Activated CD8-positive, alpha-beta memory T cell treated with anti-CD3 and anti-CD28 coated beads, Interleukin-2, amount 10 ng/mL, durations not matched to agents 7 days and 5 days (primary cell): ENCODE measurements at regions not wholly inside any gene's neighbourhood (a gene's known extent, or its start where the extent isn't known, plus 50 kb on each side); places are given as distances from the start of the nearest gene placed in this dataset.
"Not testable (repeated sequence)": the region's sequence is repeated elsewhere in the genome, so short reads cannot be mapped to it uniquely, and the experiment has no call there.

Experiments
- ATAC-seq: fragments of 150-1000 bp; cut with Tn5 transposase; one replicate; pipeline ENCODE4 v1.10.0; 2021; ENCODE audit warnings: moderate library complexity
- CTCF ChIA-PET: fragments of 350-600 bp; sonication (Branson Sonifier 250); formaldehyde crosslinking; loops from one replicate; lab custom pipeline; 2021; ENCODE audit warnings: antibody characterized with exemption; lab: Charles Lee
- DNase-seq: peaks from one replicate; pipeline ENCODE4 v3.0.0-alpha.2; 2020
- H3K27ac Mint-ChIP-seq: one replicate; pipeline ENCODE4 v1.8.0; 2021; ENCODE audit warnings: mild to moderate bottlenecking, mixed read lengths
- H3K27me3 Mint-ChIP-seq: one replicate; pipeline ENCODE4 v1.8.0; 2021; ENCODE audit warnings: mixed read lengths
- H3K36me3 Mint-ChIP-seq: one replicate; pipeline ENCODE4 v1.8.0; 2021; ENCODE audit warnings: mild to moderate bottlenecking, mixed read lengths
- H3K4me1 Mint-ChIP-seq: one replicate; pipeline ENCODE4 v1.8.0; 2021; ENCODE audit warnings: mixed read lengths
- H3K4me3 Mint-ChIP-seq: one replicate; pipeline ENCODE4 v1.8.0; 2021; ENCODE audit warnings: mild to moderate bottlenecking, moderate library complexity, mixed read lengths
- H3K9me3 Mint-ChIP-seq: one replicate; pipeline ENCODE4 v1.8.0; 2022; ENCODE audit warnings: low read depth, mixed read lengths

DNA sequence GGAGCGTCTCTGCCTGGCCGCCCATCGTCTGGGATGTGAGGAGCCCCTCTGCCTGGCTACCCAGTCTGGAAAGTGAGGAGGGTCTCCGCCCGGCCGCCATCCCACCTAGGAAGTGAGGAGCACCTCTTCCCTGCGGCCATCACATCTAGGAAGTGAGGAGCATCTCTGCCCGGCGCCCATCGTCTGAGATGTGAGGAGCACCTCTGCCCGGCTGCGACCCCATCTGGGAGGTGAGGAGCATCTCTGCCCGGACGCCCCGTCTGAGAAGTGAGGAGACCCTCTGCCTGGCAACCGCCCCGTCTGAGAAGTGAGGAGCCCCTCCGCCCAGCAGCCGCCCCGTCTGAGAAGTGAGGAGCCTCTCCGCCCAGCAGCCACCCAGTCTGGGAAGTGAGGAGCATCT, 84.5 kb downstream of the IDS start:
- DNase-seq, H3K36me3 Mint-ChIP-seq, H3K27ac Mint-ChIP-seq, ATAC-seq, H3K4me1 Mint-ChIP-seq, H3K4me3 Mint-ChIP-seq, H3K9me3 Mint-ChIP-seq, H3K27me3 Mint-ChIP-seq, CTCF ChIA-PET: not testable (repeated sequence)

DNA sequence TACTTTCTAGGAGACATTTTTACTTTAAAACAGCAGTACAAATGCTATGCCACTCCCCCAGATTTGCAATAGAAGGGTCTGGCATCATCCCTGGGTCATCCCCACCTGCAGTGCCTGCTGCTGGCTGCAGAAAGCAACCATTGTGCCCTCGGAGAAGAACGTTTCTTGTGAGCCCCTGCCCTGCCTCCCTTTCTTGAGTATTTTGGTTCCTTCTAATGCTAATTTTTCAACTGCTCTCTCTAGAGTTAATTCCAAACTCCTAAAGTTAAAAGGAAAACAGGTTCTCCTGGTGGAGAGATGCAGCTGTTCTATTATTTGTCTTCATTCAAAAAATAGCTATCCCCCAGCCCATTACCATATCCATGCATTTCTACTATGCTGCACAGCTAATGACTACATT, 107.1 kb downstream of the IDS start:
- no peak for ATAC-seq
- Mint-ChIP-seq H3K4me3 (no peak overlapping the region), H3K9me3 (no peaks in the 10 kb centered on the region), H3K4me1 (no peaks in the 10 kb centered on the region), H3K27ac (no peak overlapping the region), H3K27me3 (no peaks in the 10 kb centered on the region), H3K36me3 (no peaks in the 10 kb centered on the region)
- CTCF ChIA-PET = no interaction called here
- DNase-seq = no peak

DNA sequence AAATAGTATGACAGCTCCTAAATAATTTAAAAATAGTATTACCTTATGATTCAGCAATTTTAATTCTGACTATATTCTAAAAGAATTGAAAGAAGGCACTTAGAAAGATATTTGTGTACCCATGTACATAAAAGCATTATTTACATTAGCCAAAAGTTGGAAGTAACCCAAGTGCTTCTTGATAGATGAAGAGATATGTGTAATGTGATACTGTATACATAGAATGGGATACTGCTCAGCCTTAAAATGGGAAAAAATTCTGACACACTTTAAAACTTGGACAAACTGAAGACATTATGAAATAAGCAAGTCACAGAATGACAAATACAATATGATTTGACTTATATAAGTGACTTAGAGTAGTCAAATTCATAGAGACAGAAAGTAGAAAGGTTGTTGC, 112.2 kb downstream of the IDS start:
- DNase-seq = no peak
- Mint-ChIP-seq H3K36me3 (no peaks in the 10 kb centered on the region), H3K27ac (no peak overlapping the region), H3K4me1 (no peaks in the 10 kb centered on the region), H3K9me3 (no peaks in the 10 kb centered on the region), H3K27me3 (no peaks in the 10 kb centered on the region), H3K4me3 (no peak overlapping the region)
- CTCF ChIA-PET = no interaction called here
- no peak for ATAC-seq

DNA sequence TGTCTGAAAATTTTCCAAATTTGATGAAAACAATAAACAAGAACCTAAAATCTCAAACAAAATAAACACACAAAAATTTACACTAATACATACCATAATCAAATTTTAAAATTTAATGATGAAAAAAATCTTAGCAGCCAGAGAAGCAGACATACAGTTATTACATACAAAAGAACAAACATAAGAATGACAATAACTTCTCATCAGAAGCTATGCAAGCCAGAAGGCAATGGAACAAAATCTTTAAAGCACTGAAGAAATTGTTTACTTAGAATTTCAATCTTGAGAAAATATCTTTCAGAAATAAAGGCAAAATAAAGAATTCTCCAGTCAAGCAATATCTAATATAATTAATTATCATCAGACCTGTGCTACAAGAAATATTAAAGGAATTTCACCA, 121.3 kb downstream of the IDS start:
- Mint-ChIP-seq H3K36me3 (no peaks in the 10 kb centered on the region), H3K27ac (no peak overlapping the region), H3K4me3 (no peak overlapping the region), H3K27me3 (no peaks in the 10 kb centered on the region), H3K4me1 (no peaks in the 10 kb centered on the region), H3K9me3 (no peaks in the 10 kb centered on the region)
- DNase-seq (no peak), ATAC-seq (no peak)
- CTCF ChIA-PET = no interaction called here

DNA sequence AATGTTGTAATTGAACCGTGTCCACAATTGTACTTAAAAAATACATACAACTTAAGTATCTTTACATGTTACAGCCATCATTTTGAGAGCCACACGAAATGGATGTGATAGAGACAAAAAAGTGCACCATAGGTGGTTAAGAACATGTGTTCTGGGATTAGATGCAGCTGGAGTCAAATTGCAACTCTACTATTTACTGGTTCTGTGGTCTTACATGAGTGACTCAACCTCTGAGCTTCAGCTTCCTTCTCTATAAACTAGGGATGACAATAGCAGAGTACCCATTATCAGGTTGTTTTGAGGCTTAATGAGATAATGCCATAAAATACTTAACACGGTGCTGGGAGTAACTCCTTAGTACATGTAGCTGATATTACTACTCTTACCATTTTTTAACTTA, 130.4 kb downstream of the IDS start:
- no peak overlapping the region for H3K4me3 Mint-ChIP-seq
- H3K27me3 Mint-ChIP-seq = peaks cover 2% of the 10 kb centered on the region
- H3K27ac Mint-ChIP-seq = no peak overlapping the region
- no peaks in the 10 kb centered on the region for H3K9me3 Mint-ChIP-seq
- H3K36me3 Mint-ChIP-seq = no peaks in the 10 kb centered on the region
- CTCF ChIA-PET = no interaction called here
- no peaks in the 10 kb centered on the region for H3K4me1 Mint-ChIP-seq
- no peak for DNase-seq
- no peak for ATAC-seq

DNA sequence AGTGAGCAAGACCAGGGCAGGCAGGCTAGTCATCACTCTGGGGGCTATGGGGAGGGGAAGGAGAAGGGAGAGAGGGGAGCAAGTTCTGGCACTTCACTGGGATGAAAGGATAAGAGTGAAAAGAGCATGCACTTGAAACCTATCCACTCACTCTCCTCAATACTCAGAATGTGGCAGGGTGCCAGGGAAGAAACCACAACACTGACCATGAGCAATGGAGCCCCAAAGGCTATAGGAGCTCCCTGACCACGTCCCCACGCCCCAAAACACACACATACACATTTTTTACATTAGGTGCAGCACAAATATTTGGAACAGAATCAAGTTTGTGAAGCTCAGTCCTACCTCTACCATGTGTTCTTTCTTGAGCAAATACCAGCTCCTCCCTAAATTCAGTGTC, 132.2 kb downstream of the IDS start:
- DNase-seq (no peak), ATAC-seq (no peak)
- Mint-ChIP-seq H3K27me3 (peaks cover 2% of the 10 kb centered on the region), H3K36me3 (no peaks in the 10 kb centered on the region), H3K9me3 (no peaks in the 10 kb centered on the region), H3K4me3 (no peak overlapping the region), H3K27ac (no peak overlapping the region), H3K4me1 (no peaks in the 10 kb centered on the region)
- CTCF ChIA-PET = no interaction called here

DNA sequence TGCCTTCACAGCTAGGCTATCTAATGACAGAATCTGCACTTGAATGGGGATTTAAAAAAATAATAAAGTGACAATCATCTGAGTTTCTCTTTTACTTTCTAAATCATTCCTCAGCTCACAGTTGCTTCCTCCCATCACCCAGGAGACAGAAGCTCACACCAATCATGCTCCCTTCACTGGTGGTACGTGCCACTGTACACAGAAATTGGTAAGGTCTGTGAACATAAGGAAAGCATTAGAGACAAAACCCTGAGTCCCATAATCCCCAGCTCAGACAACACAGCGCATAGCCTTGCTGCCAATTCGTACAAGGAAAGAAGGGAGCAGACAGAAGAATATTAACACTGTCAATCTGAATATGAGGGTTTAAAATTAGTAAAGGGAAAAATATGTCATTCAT, 133.1 kb downstream of the IDS start:
- Mint-ChIP-seq H3K4me3 (no peak overlapping the region), H3K9me3 (no peaks in the 10 kb centered on the region), H3K4me1 (no peaks in the 10 kb centered on the region), H3K36me3 (no peaks in the 10 kb centered on the region), H3K27me3 (no peaks in the 10 kb centered on the region), H3K27ac (no peak overlapping the region)
- DNase-seq (no peak), ATAC-seq (no peak)
- CTCF ChIA-PET = no interaction called here

DNA sequence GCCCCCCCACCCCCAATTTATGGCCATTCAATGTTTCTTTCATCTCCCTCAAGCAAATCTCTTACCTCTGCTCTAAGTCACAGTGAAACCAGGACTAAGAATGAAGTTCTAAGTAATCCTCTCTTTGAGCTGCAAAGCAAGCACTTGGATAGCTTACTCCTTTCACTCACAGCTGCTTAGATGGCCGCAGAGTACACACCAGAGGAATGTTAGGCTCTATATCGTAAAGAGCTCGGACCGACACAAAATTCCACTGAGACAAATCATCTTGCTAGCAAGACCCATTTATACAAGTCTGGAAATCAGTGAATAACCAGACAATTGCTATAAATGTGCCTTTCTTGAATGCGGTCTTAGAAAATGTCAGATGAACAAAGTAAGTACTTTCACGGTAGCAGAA, 135.0 kb downstream of the IDS start:
- Mint-ChIP-seq H3K36me3 (no peaks in the 10 kb centered on the region), H3K4me3 (no peak overlapping the region), H3K27ac (no peak overlapping the region), H3K4me1 (no peaks in the 10 kb centered on the region), H3K9me3 (no peaks in the 10 kb centered on the region), H3K27me3 (no peaks in the 10 kb centered on the region)
- ATAC-seq = no peak
- CTCF ChIA-PET = no interaction called here
- DNase-seq = no peak

DNA sequence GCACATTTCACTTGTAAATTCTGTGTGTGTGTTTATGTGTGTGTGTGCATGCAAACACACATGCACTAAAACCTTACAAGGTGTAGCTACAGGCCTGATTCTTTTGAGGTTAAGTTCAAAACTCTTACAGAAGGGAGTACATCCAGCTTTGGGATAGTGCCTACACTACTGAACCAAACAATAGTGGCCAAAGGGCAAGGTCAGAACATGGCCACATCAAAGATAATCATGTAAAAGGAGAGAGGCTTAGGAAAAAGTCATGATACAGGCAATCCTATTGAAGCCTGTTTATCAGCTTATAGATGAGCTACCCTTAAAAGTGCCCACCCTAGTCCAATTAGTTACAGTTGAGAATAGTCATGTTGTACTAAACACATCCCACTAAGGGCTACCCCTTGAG, 139.6 kb downstream of the IDS start:
- ATAC-seq (no peak), DNase-seq (no peak)
- no peak overlapping the region for H3K4me3 Mint-ChIP-seq
- no peaks in the 10 kb centered on the region for H3K36me3 Mint-ChIP-seq
- no peaks in the 10 kb centered on the region for H3K4me1 Mint-ChIP-seq
- H3K27me3 Mint-ChIP-seq = peaks cover 2% of the 10 kb centered on the region
- H3K27ac Mint-ChIP-seq = no peak overlapping the region
- CTCF ChIA-PET = no interaction called here
- H3K9me3 Mint-ChIP-seq = no peaks in the 10 kb centered on the region

DNA sequence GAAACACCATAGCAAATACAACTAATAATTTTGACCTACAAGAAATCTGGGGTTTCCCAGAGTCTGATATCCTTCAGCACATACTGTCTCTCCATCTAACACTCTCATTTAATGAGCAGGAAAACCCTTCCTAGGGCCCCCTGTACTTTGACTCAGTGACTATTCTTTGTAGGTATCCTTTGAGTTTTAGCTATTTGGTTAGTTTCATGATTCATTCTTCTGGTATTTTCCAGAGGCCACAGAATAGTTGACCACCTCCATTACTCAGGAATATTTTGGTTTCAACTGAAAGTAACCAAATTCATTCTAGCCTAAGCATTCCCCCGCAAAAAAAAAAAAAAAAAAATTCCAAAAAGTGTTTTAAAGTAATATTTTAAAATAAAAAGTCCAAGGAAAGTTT, 140.0 kb downstream of the IDS start:
- H3K36me3 Mint-ChIP-seq = no peaks in the 10 kb centered on the region
- H3K27ac Mint-ChIP-seq = no peak overlapping the region
- CTCF ChIA-PET = no interaction called here
- H3K4me3 Mint-ChIP-seq = no peak overlapping the region
- peaks cover 2% of the 10 kb centered on the region for H3K27me3 Mint-ChIP-seq
- ATAC-seq (no peak), DNase-seq (no peak)
- no peaks in the 10 kb centered on the region for H3K4me1 Mint-ChIP-seq
- no peaks in the 10 kb centered on the region for H3K9me3 Mint-ChIP-seq

DNA sequence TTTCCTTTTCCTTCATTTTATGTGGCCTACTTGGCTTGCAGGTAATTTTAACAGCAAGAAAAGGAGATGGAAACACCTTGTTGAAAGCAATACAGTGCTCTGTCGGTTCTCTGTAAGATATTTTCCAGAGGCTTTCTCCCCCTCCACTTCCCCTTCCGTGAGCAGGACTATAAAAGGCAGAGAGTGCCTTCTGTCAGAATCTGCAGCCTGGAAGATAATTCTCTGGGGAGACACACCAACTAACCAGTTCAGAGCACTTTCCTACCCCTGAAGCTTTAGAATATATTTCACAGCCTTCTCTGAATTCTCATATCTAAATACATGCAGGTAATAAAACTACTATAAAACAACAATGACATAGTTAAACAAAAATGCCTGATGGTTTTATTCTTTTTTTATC, 141.1 kb downstream of the IDS start:
- no peaks in the 10 kb centered on the region for H3K4me1 Mint-ChIP-seq
- peaks cover 2% of the 10 kb centered on the region for H3K27me3 Mint-ChIP-seq
- no peak overlapping the region for H3K4me3 Mint-ChIP-seq
- ATAC-seq = no peak
- H3K9me3 Mint-ChIP-seq = no peaks in the 10 kb centered on the region
- CTCF ChIA-PET = no interaction called here
- H3K27ac Mint-ChIP-seq = no peak overlapping the region
- H3K36me3 Mint-ChIP-seq = no peaks in the 10 kb centered on the region
- DNase-seq = no peak

DNA sequence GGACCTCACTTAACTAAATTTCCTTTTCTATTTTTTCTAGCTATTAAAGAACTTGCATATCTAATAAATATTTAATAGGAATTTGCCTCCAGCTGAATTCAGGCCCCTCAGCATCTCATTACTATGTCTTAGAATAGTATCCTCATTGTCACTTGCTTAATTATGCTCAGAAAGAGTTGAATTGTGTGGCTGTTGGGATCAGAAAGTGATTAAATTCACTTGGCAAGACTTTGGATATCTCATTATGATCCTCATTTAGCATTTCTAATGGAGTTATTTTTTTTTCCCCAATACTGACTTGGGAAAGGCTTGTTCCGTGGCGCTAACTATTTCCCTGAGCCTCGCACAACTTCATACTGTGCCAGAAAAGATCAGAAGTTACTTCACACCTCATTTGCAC, 158.8 kb downstream of the IDS start:
- DNase-seq (no peak), ATAC-seq (no peak)
- H3K9me3 Mint-ChIP-seq = no peaks in the 10 kb centered on the region
- no peaks in the 10 kb centered on the region for H3K36me3 Mint-ChIP-seq
- CTCF ChIA-PET = no interaction called here
- no peak overlapping the region for H3K4me3 Mint-ChIP-seq
- H3K27me3 Mint-ChIP-seq = no peaks in the 10 kb centered on the region
- no peaks in the 10 kb centered on the region for H3K4me1 Mint-ChIP-seq
- H3K27ac Mint-ChIP-seq = no peak overlapping the region

DNA sequence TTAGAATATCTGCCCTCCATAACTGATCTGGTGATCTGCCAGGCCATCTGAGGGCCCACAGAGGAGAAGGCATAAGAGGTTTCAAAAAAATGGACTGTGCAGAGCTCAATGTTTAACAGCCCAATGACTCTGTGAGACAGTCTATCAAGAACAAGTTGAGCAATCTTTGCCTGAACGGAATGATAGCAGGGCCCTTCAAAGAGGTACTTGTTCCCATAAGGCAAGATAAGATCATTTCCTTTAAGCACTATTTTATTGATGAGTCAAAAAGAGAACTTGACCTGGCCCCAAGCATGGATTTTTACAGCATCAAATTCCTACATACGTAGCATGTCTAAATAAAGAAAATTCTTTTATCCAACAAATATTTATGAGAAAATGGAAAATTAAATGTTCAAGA, 182.8 kb downstream of the IDS start:
- no peak for ATAC-seq
- H3K27ac Mint-ChIP-seq = no peak overlapping the region
- no peaks in the 10 kb centered on the region for H3K9me3 Mint-ChIP-seq
- CTCF ChIA-PET = no interaction called here
- no peak overlapping the region for H3K4me3 Mint-ChIP-seq
- DNase-seq = no peak
- H3K36me3 Mint-ChIP-seq = no peaks in the 10 kb centered on the region
- no peaks in the 10 kb centered on the region for H3K27me3 Mint-ChIP-seq
- no peaks in the 10 kb centered on the region for H3K4me1 Mint-ChIP-seq

DNA sequence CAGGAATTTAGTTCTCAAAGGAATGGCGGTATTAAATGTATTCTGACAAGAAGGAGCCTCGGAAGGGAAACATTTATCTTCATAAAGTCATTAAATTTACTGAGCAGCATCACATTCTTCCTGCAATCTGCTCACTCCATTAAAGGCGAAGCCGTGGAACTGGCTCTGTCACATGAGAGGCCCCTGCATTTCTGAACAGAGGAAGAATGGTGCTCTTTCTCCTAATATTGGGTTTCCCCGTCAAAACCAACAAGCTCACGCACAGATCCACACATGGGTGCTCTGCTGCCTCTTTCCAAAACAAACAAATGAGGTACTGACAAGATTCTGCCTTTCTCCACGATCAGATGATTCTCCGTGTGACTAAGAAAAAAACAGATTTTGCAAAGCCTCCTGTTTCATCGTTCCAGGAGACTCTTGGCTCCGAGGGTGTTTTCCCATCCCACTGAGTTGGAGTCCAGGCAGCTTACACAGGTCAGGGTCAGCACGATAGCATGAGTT, 191.2 kb downstream of the IDS start:
- DNase-seq = no peak
- Mint-ChIP-seq H3K36me3 (no peaks in the 10 kb centered on the region), H3K27ac (no peak overlapping the region), H3K4me1 (no peaks in the 10 kb centered on the region), H3K27me3 (no peaks in the 10 kb centered on the region), H3K4me3 (no peak overlapping the region), H3K9me3 (no peaks in the 10 kb centered on the region)
- ATAC-seq = no peak
- CTCF ChIA-PET = no interaction called here

DNA sequence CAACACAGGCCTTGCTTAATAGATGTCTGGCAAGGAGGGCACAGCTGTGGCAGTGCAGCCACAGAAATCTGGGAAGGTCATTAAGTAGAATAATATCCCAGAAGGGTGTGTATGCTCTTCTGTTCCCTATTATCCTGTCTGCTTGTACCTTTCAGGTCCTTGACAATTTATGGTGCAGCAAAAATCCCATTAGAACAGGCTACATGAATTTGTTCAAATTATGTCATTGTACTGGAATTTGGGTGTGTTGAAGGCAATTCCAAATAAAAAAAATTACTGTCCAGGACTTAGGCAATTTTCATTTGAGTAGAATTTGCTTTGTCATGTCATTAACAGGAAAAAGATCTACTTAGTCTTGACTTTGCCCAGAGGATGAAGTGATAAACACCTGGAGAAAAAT, 192.1 kb downstream of the IDS start:
- H3K27ac Mint-ChIP-seq = no peak overlapping the region
- no peaks in the 10 kb centered on the region for H3K36me3 Mint-ChIP-seq
- no peak for ATAC-seq

More for the DNA sequence above, 192.1 kb downstream of the IDS start:
- Mint-ChIP-seq H3K4me3 (no peak overlapping the region), H3K4me1 (no peaks in the 10 kb centered on the region), H3K27me3 (no peaks in the 10 kb centered on the region), H3K9me3 (no peaks in the 10 kb centered on the region)
- DNase-seq = no peak
- CTCF ChIA-PET = no interaction called here
